Osteocyte (in vitro differentiated cells): ENCODE measurements at regions not wholly inside any gene's neighbourhood (a gene's known extent, or its start where the extent isn't known, plus 50 kb on each side); places are given as distances from the start of the nearest gene placed in this dataset.
"Not testable (repeated sequence)": the region's sequence is repeated elsewhere in the genome, so short reads cannot be mapped to it uniquely, and the experiment has no call there.

Experiments used
- DNase-seq: peaks from one replicate; pipeline ENCODE4 v3.0.0; 2021; ENCODE audit warnings: mixed read lengths; ENCODE audit not compliant: unreplicated experiment; ENCODE audit errors: extremely low spot score
- H3K27ac Mint-ChIP-seq: one replicate; pipeline ENCODE4 v1.8.0; 2021; ENCODE audit warnings: mild to moderate bottlenecking, mixed read lengths; ENCODE audit not compliant: unreplicated experiment
- H3K27me3 Mint-ChIP-seq: one replicate; pipeline ENCODE4 v1.8.0; 2021; ENCODE audit warnings: mixed read lengths; ENCODE audit not compliant: unreplicated experiment
- H3K36me3 Mint-ChIP-seq: one replicate; pipeline ENCODE4 v1.8.0; 2021; ENCODE audit warnings: mixed read lengths; ENCODE audit not compliant: unreplicated experiment
- H3K4me1 Mint-ChIP-seq: one replicate; pipeline ENCODE4 v1.8.0; 2021; ENCODE audit warnings: mixed read lengths; ENCODE audit not compliant: unreplicated experiment
- H3K4me3 Mint-ChIP-seq: one replicate; pipeline ENCODE4 v1.8.0; 2021; ENCODE audit warnings: mild to moderate bottlenecking, moderate library complexity, mixed read lengths; ENCODE audit not compliant: unreplicated experiment
- H3K9me3 Mint-ChIP-seq: one replicate; pipeline ENCODE4 v1.8.0; 2021; ENCODE audit warnings: mixed read lengths; ENCODE audit not compliant: unreplicated experiment
- CTCF ChIP-seq: fragments of 200-600 bp; sonication (generic); IDR thresholded peaks from 2 replicates; pipeline ENCODE4 v1.5.0; 2021; ENCODE audit warnings: antibody characterized with exemption, mild to moderate bottlenecking, moderate library complexity

- H3K27me3 Mint-ChIP-seq, result peaks cover 2% of the 10 kb centered on the region
- H3K36me3 Mint-ChIP-seq, result no peaks in the 10 kb centered on the region
- H3K9me3 Mint-ChIP-seq, result peaks cover 8% of the 10 kb centered on the region
- H3K4me1 Mint-ChIP-seq, result no peaks in the 10 kb centered on the region
- DNase-seq, result no peak
- no peak overlapping the region for H3K27ac Mint-ChIP-seq
- no peak for TF ChIP-seq CTCF
- no peak overlapping the region for H3K4me3 Mint-ChIP-seq
Measured at GRCh38 chr3:14037211-14037610, 87.5 kb downstream of the CHCHD4 start.

- DNase-seq, result no peak
- H3K4me1 Mint-ChIP-seq, result no peaks in the 10 kb centered on the region
- no peak overlapping the region for H3K4me3 Mint-ChIP-seq
- peaks cover 2% of the 10 kb centered on the region for H3K27me3 Mint-ChIP-seq
- TF ChIP-seq CTCF, result no peak
- no peak overlapping the region for H3K27ac Mint-ChIP-seq
- no peaks in the 10 kb centered on the region for H3K36me3 Mint-ChIP-seq
- peaks cover 8% of the 10 kb centered on the region for H3K9me3 Mint-ChIP-seq
Measured at GRCh38 chr3:14033023-14033422, 91.6 kb downstream of the CHCHD4 start.

- H3K27ac Mint-ChIP-seq, result no peak overlapping the region
- no peak for TF ChIP-seq CTCF
- H3K9me3 Mint-ChIP-seq, result peaks cover 7% of the 10 kb centered on the region
- H3K27me3 Mint-ChIP-seq, result peaks cover 2% of the 10 kb centered on the region
- no peak for DNase-seq
- no peaks in the 10 kb centered on the region for H3K36me3 Mint-ChIP-seq
- H3K4me1 Mint-ChIP-seq, result no peaks in the 10 kb centered on the region
- no peak overlapping the region for H3K4me3 Mint-ChIP-seq
Measured at GRCh38 chr3:14031271-14031670, 93.4 kb downstream of the CHCHD4 start.

- H3K9me3 Mint-ChIP-seq, H3K27ac Mint-ChIP-seq: not testable (repeated sequence)
Measured at GRCh38 chr3:14029390-14029995, 95.2 kb downstream of the CHCHD4 start.

GRCh38 chr3:14028122-14028521, 96.5 kb downstream of the CHCHD4 start:
- H3K27ac Mint-ChIP-seq, DNase-seq, H3K27me3 Mint-ChIP-seq, H3K4me1 Mint-ChIP-seq, H3K36me3 Mint-ChIP-seq, H3K4me3 Mint-ChIP-seq: not testable (repeated sequence)
- H3K9me3 Mint-ChIP-seq, result peaks cover 12% of the 10 kb centered on the region

More at GRCh38 chr3:14029390-14029995, 95.2 kb downstream of the CHCHD4 start:
- not testable (repeated sequence) for H3K36me3 Mint-ChIP-seq, H3K27me3 Mint-ChIP-seq, DNase-seq, H3K4me3 Mint-ChIP-seq, H3K4me1 Mint-ChIP-seq

- no peak for DNase-seq
- Mint-ChIP-seq H3K27ac (no peak overlapping the region), H3K9me3 (peaks cover 21% of the 10 kb centered on the region), H3K36me3 (no peaks in the 10 kb centered on the region), H3K4me3 (no peak overlapping the region), H3K27me3 (peaks cover 10% of the 10 kb centered on the region), H3K4me1 (no peaks in the 10 kb centered on the region)
- no peak for TF ChIP-seq CTCF
Measured at GRCh38 chr3:14019459-14019858, 105.2 kb downstream of the CHCHD4 start.
